HG03039 (cell line): ENCODE measurements at regions not wholly inside any gene's neighbourhood (a gene's known extent, or its start where the extent isn't known, plus 50 kb on each side); places are given as distances from the start of the nearest gene placed in this dataset.
"Not testable (repeated sequence)": the region's sequence is repeated elsewhere in the genome, so short reads cannot be mapped to it uniquely, and the experiment has no call there.

Experiments
- ATAC-seq: cut with Tn5 transposase; IDR thresholded peaks from one replicate; pipeline ENCODE4 v1.9.1; 2021; ENCODE audit warnings: mild to moderate bottlenecking, moderate library complexity; ENCODE audit not compliant: unreplicated experiment

- ATAC-seq = no peak
These were observed 318.6 kb downstream of the NAF1 start for GRCh38 chr4:162847945-162848549.

GRCh38 chr4:162841753-162842152 is 324.9 kb downstream of the NAF1 start:
- no peak for ATAC-seq

GRCh38 chr4:162839814-162840213 is 326.9 kb downstream of the NAF1 start:
- no peak for ATAC-seq

GRCh38 chr4:162838671-162839070 is 328.0 kb downstream of the NAF1 start:
- ATAC-seq = no peak

GRCh38 chr4:162837679-162838078 is 329.0 kb downstream of the NAF1 start:
- no peak for ATAC-seq

GRCh38 chr4:162837241-162837640 is 329.4 kb downstream of the NAF1 start:
- no peak for ATAC-seq

GRCh38 chr4:162836773-162837172 is 329.9 kb downstream of the NAF1 start:
- no peak for ATAC-seq

- ATAC-seq = not testable (repeated sequence)
These were observed 330.4 kb downstream of the NAF1 start for GRCh38 chr4:162836258-162836657.

GRCh38 chr4:162830899-162831298 is 335.8 kb downstream of the NAF1 start:
- no peak for ATAC-seq

GRCh38 chr4:162817374-162817773 is 349.3 kb downstream of the NAF1 start:
- ATAC-seq = not testable (repeated sequence)

GRCh38 chr4:162804351-162804924 is 362.3 kb downstream of the NAF1 start:
- ATAC-seq = no peak

GRCh38 chr4:162803378-162803777 is 363.3 kb downstream of the NAF1 start:
- ATAC-seq = no peak

GRCh38 chr4:162797108-162797507 is 369.6 kb downstream of the NAF1 start:
- no peak for ATAC-seq

- no peak for ATAC-seq
These were observed 373.1 kb downstream of the NAF1 start for GRCh38 chr4:162793571-162793970.

GRCh38 chr4:162793004-162793403 is 373.7 kb downstream of the NAF1 start:
- no peak for ATAC-seq

- no peak for ATAC-seq
These were observed 375.5 kb downstream of the NAF1 start for GRCh38 chr4:162791226-162791625.

- no peak for ATAC-seq
These were observed 379.6 kb downstream of the NAF1 start for GRCh38 chr4:162787120-162787519.

GRCh38 chr4:162782778-162783525 is 383.7 kb downstream of the NAF1 start:
- ATAC-seq = no peak

GRCh38 chr4:162782096-162782777 is 384.5 kb downstream of the NAF1 start:
- ATAC-seq = no peak

- no peak for ATAC-seq
These were observed 395.8 kb downstream of the NAF1 start for GRCh38 chr4:162770761-162771490.

GRCh38 chr4:162767083-162767482 is 399.6 kb downstream of the NAF1 start:
- no peak for ATAC-seq
